A549 (cell line): ENCODE measurements at regions not wholly inside any gene's neighbourhood (a gene's known extent, or its start where the extent isn't known, plus 50 kb on each side); places are given as distances from the start of the nearest gene placed in this dataset.

ENCODE experiments used
- ATAC-seq, 2 experiments: fragments of 200-7000 bp in 1 of 2; fragments of >200 bp in 1 of 2; cut with Nextera tagmentation in 1 of 2; cut with Tn5 transposase in 1 of 2; 3 replicates each; pipeline versions ENCODE4 v1.8.0 to v1.9.1; 2018 to 2020; ENCODE audit warnings: mild to moderate bottlenecking in 1 of 2, moderate library complexity in 1 of 2
- CTCF ChIA-PET: fragments of 300-600 bp; sonication (Branson Sonifier 250); formaldehyde crosslinking; extraction: SDS; loops from one replicate; lab custom pipeline; 2021; ENCODE audit warnings: antibody characterized with exemption, inconsistent platforms; lab: Yijun Ruan, JAX
- POLR2A ChIA-PET: fragments of 350-600 bp; formaldehyde crosslinking; extraction: SDS; loops from one replicate; lab custom pipeline; 2021; ENCODE audit warnings: antibody characterized with exemption, inconsistent platforms; lab: Yijun Ruan, JAX
- DNase-seq, 2 experiments: peaks; one replicate each; pipeline versions ENCODE4 v3.0.0 to v3.0.0-alpha.2; 2011 to 2016; ENCODE audit warnings: low read depth in 1 of 2, low spot score in 1 of 2
- FAIRE-seq: peaks from 2 replicates; lab custom pipeline; 2011; peaks lifted over from hg19 to GRCh38; lab: Jason Lieb, UNC
- H3K27ac ChIP-seq, 2 experiments: fragments of >200 bp; sonication (Bioruptor Twin); formaldehyde crosslinking; 3 replicates each; pipeline ENCODE4 v1.5.1; 2016 to 2017
- H3K4me1 ChIP-seq: fragments of >200 bp; sonication (Bioruptor Twin); formaldehyde crosslinking; 3 replicates; pipeline ENCODE4 v1.6.1; 2016
- H3K4me2 ChIP-seq: fragments of >200 bp; sonication (Bioruptor Twin); formaldehyde crosslinking; 3 replicates; pipeline ENCODE4 v1.6.1; 2016
- H3K4me3 ChIP-seq: fragments of >200 bp; sonication (Bioruptor Twin); formaldehyde crosslinking; 3 replicates; pipeline ENCODE4 v1.5.1; 2016
- H3K9me3 ChIP-seq: fragments of >200 bp; sonication (Bioruptor Twin); formaldehyde crosslinking; 3 replicates; pipeline ENCODE4 v1.6.1; 2016
- BHLHE40 ChIP-seq: IDR thresholded peaks from 2 replicates; pipeline ENCODE4 v1.6.1; 2012; ENCODE audit warnings: low read depth, low read length, inconsistent platforms
- CBX2 ChIP-seq: fragments of 200-600 bp; sonication (generic); IDR thresholded peaks from 2 replicates; pipeline ENCODE4 v1.6.1; 2016; ENCODE audit warnings: low read depth, mild to moderate bottlenecking, borderline replicate concordance
- CBX8 ChIP-seq: fragments of 200-600 bp; sonication (generic); IDR thresholded peaks from 2 replicates; pipeline ENCODE4 v1.6.1; 2016
- CHD2 ChIP-seq: fragments of 150-350 bp; IDR thresholded peaks from 2 replicates; pipeline ENCODE4 v1.6.1; 2014; ENCODE audit warnings: low read length; ENCODE audit not compliant: partially characterized antibody
- CTCF ChIP-seq: fragments of >200 bp; sonication (Bioruptor Twin); formaldehyde crosslinking; IDR thresholded peaks from 3 replicates; pipeline ENCODE4 v1.5.1; 2016
- EHF ChIP-seq: fragments of 250-450 bp; sonication (Bioruptor Pico); IDR thresholded peaks from 2 replicates; pipeline ENCODE4 v1.5.0; 2020; ENCODE audit warnings: mild to moderate bottlenecking
- EHMT2 ChIP-seq: fragments of 200-600 bp; sonication (generic); IDR thresholded peaks from 2 replicates; pipeline ENCODE4 v1.6.1; 2016; ENCODE audit warnings: antibody characterized with exemption, low read depth, mild to moderate bottlenecking, moderate library complexity
- ELK1 ChIP-seq: fragments of 150-350 bp; IDR thresholded peaks from 2 replicates; pipeline ENCODE4 v1.6.1; 2014; ENCODE audit warnings: low read depth, mild to moderate bottlenecking, low read length
- FOSB ChIP-seq: fragments of 250-450 bp; sonication (Bioruptor Pico); IDR thresholded peaks from 2 replicates; pipeline ENCODE4 v1.5.0; 2020; ENCODE audit warnings: mild to moderate bottlenecking, moderate library complexity
- FOSL2 ChIP-seq, 2 experiments: fragments of 450-650 bp in 1 of 2; fragments of >200 bp in 1 of 2; sonication (Bioruptor Twin) in 1 of 2; formaldehyde crosslinking; IDR thresholded peaks; 2 replicates each; pipeline versions ENCODE4 v1.5.0 to v1.6.1; 2016 to 2020; ENCODE audit warnings: mild to moderate bottlenecking in 1 of 2, moderate library complexity in 1 of 2
- FOXS1 ChIP-seq: fragments of 250-450 bp; sonication (Bioruptor Pico); IDR thresholded peaks from 2 replicates; pipeline ENCODE4 v1.5.0; 2020; ENCODE audit warnings: mild to moderate bottlenecking, moderate library complexity
- GATA3 ChIP-seq: IDR thresholded peaks from 2 replicates; pipeline ENCODE4 v1.6.1; 2012; ENCODE audit warnings: borderline replicate concordance
- HDAC2 ChIP-seq: fragments of 200-600 bp; sonication (generic); IDR thresholded peaks from 2 replicates; pipeline ENCODE4 v1.6.1; 2016
- HMGXB4 ChIP-seq: fragments of 250-450 bp; sonication (Bioruptor Pico); IDR thresholded peaks from 2 replicates; pipeline ENCODE4 v1.5.0; 2021; ENCODE audit warnings: mild to moderate bottlenecking, moderate library complexity, borderline replicate concordance
- HOXA7 ChIP-seq: fragments of 250-450 bp; sonication (Bioruptor Pico); IDR thresholded peaks from 2 replicates; pipeline ENCODE4 v1.5.0; 2020; ENCODE audit warnings: mild to moderate bottlenecking, moderate library complexity
- HOXB5 ChIP-seq: fragments of 250-450 bp; sonication (Bioruptor Pico); IDR thresholded peaks from 2 replicates; pipeline ENCODE4 v1.5.0; 2020; ENCODE audit warnings: mild to moderate bottlenecking, moderate library complexity
- KDM5A ChIP-seq: fragments of 200-600 bp; sonication (generic); IDR thresholded peaks from 2 replicates; pipeline ENCODE4 v1.6.1; 2016; ENCODE audit warnings: antibody characterized with exemption, mild to moderate bottlenecking
- MAX ChIP-seq: IDR thresholded peaks from 2 replicates; pipeline ENCODE4 v1.6.1; 2012
- MAZ ChIP-seq: fragments of 150-350 bp; IDR thresholded peaks from 2 replicates; pipeline ENCODE4 v1.6.1; 2014; ENCODE audit warnings: antibody characterized with exemption, low read depth, low read length, borderline replicate concordance
- NFE2L2 ChIP-seq: fragments of 150-350 bp; conservative IDR thresholded peaks from 2 replicates; pipeline ENCODE4 v1.6.1; 2014; ENCODE audit warnings: low read length
- RAD21 ChIP-seq, 2 experiments: fragments of >200 bp in 1 of 2; sonication (Bioruptor Twin) in 1 of 2; formaldehyde crosslinking in 1 of 2; IDR thresholded peaks in 1 of 2; conservative IDR thresholded peaks in 1 of 2; 2 replicates in 1 of 2; 3 replicates in 1 of 2; pipeline ENCODE4 v1.6.1; 2012 to 2018; ENCODE audit warnings: inconsistent platforms in 1 of 2
- RCOR1 ChIP-seq: fragments of 150-350 bp; IDR thresholded peaks from 2 replicates; pipeline ENCODE4 v1.6.1; 2014; ENCODE audit warnings: antibody characterized with exemption, low read length, low read depth
- RFX5 ChIP-seq: fragments of 450-650 bp; IDR thresholded peaks from 2 replicates; pipeline ENCODE4 v1.7.1; 2014; ENCODE audit warnings: antibody characterized with exemption, mild to moderate bottlenecking, moderate library complexity
- SMC3 ChIP-seq: fragments of >200 bp; sonication (Bioruptor Twin); formaldehyde crosslinking; IDR thresholded peaks from 3 replicates; pipeline ENCODE4 v1.6.1; 2018; ENCODE audit warnings: inconsistent platforms
- SREBF2 ChIP-seq: fragments of 450-650 bp; IDR thresholded peaks from 2 replicates; pipeline ENCODE4 v1.6.1; 2014; ENCODE audit warnings: mild to moderate bottlenecking, moderate library complexity
- ZC3H11A ChIP-seq: fragments of 450-650 bp; IDR thresholded peaks from 2 replicates; pipeline ENCODE4 v1.6.1; 2014; ENCODE audit warnings: antibody characterized with exemption, mild to moderate bottlenecking
- ZNF302 ChIP-seq: fragments of 250-450 bp; sonication (Bioruptor Pico); IDR thresholded peaks from 2 replicates; pipeline ENCODE4 v1.9.0; 2021; ENCODE audit warnings: inconsistent platforms, mild to moderate bottlenecking, moderate library complexity
- ZSCAN20 ChIP-seq: fragments of 250-450 bp; sonication (Bioruptor Pico); IDR thresholded peaks from 2 replicates; pipeline ENCODE4 v1.8.0; 2022; ENCODE audit warnings: mild to moderate bottlenecking, moderate library complexity
- WGBS: methylation state at CpG from one replicate; pipeline ENCODE4 v1.1.6; 2017; ENCODE audit errors: missing lambda C conversion rate; 5-methylcytosine and 5-hydroxymethylcytosine counted together

GRCh38 chr5:85168474-85168873, 783.8 kb upstream of the EDIL3 start:
- 33% methylated on average over 1 of the region's 1 CpG for WGBS
- DNase-seq (no peak), ATAC-seq (no peak), FAIRE-seq (no peak)
- TF ChIP-seq SREBF2: no peak
- no peak for TF ChIP-seq GATA3
- no peak for TF ChIP-seq BHLHE40
- no peak for TF ChIP-seq RAD21 (conservative IDR thresholded peaks at IDR 0.05 in 1 of 2, IDR thresholded peaks at IDR 0.05 in 1 of 2)
- TF ChIP-seq HDAC2: no peak
- no peak for TF ChIP-seq FOSB (CRISPR knock-in tag)
- no peak for TF ChIP-seq RFX5
- no peak overlapping the region for H3K4me3 ChIP-seq
- H3K4me2 ChIP-seq: no peak overlapping the region
- POLR2A ChIA-PET: no interaction called here
- H3K4me1 ChIP-seq: no peaks in the 10 kb centered on the region
- H3K9me3 ChIP-seq: no peaks in the 10 kb centered on the region
- CTCF ChIA-PET: interaction anchor here (0.5 kb wide), 1 partner anchor 948 kb away, joined by 3 read pairs; no protein-coding TSS in a partner anchor
- no peak overlapping the region for H3K27ac ChIP-seq

- ATAC-seq (no peak), FAIRE-seq (no peak), DNase-seq (no peak)
- H3K9me3 ChIP-seq: no peaks in the 10 kb centered on the region
- no peak overlapping the region for H3K4me3 ChIP-seq
- POLR2A ChIA-PET: no interaction called here
- TF ChIP-seq CBX2 (no peak), ZNF302 (no peak), GATA3 (no peak), FOXS1 (CRISPR knock-in tag) (no peak), RFX5 (no peak), EHF (CRISPR knock-in tag) (no peak), ELK1 (no peak), KDM5A (no peak), NFE2L2 (no peak), HOXA7 (CRISPR knock-in tag) (no peak), HOXB5 (CRISPR knock-in tag) (no peak)
- CTCF ChIA-PET: no interaction called here
- H3K4me2 ChIP-seq: no peak overlapping the region
- H3K4me1 ChIP-seq: no peaks in the 10 kb centered on the region
- H3K27ac ChIP-seq: no peak overlapping the region
- WGBS: 26% methylated on average over 4 of the region's 4 CpGs
These were observed 785.5 kb upstream of the EDIL3 start for GRCh38 chr5:85170183-85170582.

- no peaks in the 10 kb centered on the region; the same call in 2 of the 3 replicates for H3K9me3 ChIP-seq
- H3K4me3 ChIP-seq: no peak overlapping the region
- POLR2A ChIA-PET: no interaction called here
- no peak overlapping the region for H3K27ac ChIP-seq
- H3K4me2 ChIP-seq: no peak overlapping the region
- ATAC-seq (no peak), FAIRE-seq (no peak), DNase-seq (no peak)
- CTCF ChIA-PET: no interaction called here
- H3K4me1 ChIP-seq: no peaks in the 10 kb centered on the region
- TF ChIP-seq RCOR1 (no peak), ZSCAN20 (no peak), HOXA7 (CRISPR knock-in tag) (no peak), MAX (no peak), CHD2 (no peak), MAZ (no peak), ZC3H11A (no peak), SMC3 (no peak), CTCF (no peak), FOSL2 (IDR thresholded peaks at IDR 0.05) (no peak), FOSL2 (CRISPR knock-in tag; IDR thresholded peaks at IDR 0.05) (no peak), HMGXB4 (CRISPR knock-in tag) (no peak), NFE2L2 (no peak), CBX8 (no peak), EHMT2 (no peak)
These were observed 788.8 kb upstream of the EDIL3 start for GRCh38 chr5:85173469-85173868.
